Peyer's patch (tissue), 4 donors: ENCODE measurements at regions not wholly inside any gene's neighbourhood (a gene's known extent, or its start where the extent isn't known, plus 50 kb on each side); places are given as distances from the start of the nearest gene placed in this dataset.

ENCODE experiments used
- POLR2A ChIP-seq, 2 donors: fragments of 450-650 bp; IDR thresholded peaks; one replicate each; pipeline ENCODE4 v1.5.1; 2017; ENCODE audit warnings: antibody characterized with exemption in 2 of 2, mild to moderate bottlenecking in 2 of 2, moderate library complexity in 2 of 2
- TF ChIP-seq, protein P1 (sequence below), 6 experiments: fragments of 450-650 bp in 4 of 6; fragments of 200-600 bp in 2 of 6; sonication (generic) in 1 of 6; IDR thresholded peaks; one replicate each; pipeline ENCODE4 v1.5.1; 2017 to 2019; ENCODE audit warnings: antibody characterized with exemption in 6 of 6, mild to moderate bottlenecking in 3 of 6, moderate library complexity in 1 of 6

DNA sequence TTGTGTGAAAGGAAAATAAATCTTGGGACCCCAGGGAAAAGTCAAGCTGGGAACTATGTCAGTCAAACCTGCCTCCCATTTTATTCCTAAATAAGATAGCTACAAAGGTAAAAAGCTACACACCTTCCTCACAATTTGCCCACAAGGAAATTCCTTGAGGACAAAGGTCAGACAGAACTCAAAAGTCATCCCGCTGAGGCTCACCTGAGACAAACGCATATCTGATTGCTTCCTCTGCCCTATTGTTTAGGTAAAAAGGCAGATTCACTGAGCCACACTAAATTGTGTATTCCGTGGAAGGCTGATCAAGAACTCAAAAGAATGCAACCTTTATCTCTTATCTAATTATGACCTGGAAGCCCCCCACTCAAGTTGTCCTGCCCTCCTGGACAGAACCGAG, 58.7 kb upstream of the MAML3 start:
- TF ChIP-seq, protein P1, sequence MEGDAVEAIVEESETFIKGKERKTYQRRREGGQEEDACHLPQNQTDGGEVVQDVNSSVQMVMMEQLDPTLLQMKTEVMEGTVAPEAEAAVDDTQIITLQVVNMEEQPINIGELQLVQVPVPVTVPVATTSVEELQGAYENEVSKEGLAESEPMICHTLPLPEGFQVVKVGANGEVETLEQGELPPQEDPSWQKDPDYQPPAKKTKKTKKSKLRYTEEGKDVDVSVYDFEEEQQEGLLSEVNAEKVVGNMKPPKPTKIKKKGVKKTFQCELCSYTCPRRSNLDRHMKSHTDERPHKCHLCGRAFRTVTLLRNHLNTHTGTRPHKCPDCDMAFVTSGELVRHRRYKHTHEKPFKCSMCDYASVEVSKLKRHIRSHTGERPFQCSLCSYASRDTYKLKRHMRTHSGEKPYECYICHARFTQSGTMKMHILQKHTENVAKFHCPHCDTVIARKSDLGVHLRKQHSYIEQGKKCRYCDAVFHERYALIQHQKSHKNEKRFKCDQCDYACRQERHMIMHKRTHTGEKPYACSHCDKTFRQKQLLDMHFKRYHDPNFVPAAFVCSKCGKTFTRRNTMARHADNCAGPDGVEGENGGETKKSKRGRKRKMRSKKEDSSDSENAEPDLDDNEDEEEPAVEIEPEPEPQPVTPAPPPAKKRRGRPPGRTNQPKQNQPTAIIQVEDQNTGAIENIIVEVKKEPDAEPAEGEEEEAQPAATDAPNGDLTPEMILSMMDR (IDR thresholded peaks at IDR 0.05), result no peak
- TF ChIP-seq POLR2A (IDR thresholded peaks at IDR 0.05), result no peak
